ENCODE measurements at regions not wholly inside any gene's neighbourhood (a gene's known extent, or its start where the extent isn't known, plus 50 kb on each side); places are given as distances from the start of the nearest gene placed in this dataset.

DNA sequence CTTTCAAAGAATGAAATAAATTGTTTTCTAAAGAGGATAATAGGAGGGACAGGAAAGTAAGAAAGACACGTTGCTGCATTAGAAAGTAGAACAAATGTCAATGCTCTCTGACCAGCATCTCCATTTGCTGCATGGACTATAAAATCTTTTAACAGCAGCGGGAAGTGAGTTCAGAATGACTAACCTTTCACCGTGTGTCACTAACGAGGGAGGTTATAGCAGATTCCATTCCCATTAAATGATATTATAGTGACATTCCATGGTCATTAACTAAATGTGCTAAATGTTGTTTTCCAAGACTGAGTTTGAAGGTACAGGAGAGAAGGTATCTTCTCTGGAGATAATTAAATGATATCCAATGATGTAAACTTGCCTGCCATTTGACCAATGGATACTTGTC, 127.1 kb upstream of the HS3ST3A1 start (continued):
- TF ChIP-seq, protein P1, sequence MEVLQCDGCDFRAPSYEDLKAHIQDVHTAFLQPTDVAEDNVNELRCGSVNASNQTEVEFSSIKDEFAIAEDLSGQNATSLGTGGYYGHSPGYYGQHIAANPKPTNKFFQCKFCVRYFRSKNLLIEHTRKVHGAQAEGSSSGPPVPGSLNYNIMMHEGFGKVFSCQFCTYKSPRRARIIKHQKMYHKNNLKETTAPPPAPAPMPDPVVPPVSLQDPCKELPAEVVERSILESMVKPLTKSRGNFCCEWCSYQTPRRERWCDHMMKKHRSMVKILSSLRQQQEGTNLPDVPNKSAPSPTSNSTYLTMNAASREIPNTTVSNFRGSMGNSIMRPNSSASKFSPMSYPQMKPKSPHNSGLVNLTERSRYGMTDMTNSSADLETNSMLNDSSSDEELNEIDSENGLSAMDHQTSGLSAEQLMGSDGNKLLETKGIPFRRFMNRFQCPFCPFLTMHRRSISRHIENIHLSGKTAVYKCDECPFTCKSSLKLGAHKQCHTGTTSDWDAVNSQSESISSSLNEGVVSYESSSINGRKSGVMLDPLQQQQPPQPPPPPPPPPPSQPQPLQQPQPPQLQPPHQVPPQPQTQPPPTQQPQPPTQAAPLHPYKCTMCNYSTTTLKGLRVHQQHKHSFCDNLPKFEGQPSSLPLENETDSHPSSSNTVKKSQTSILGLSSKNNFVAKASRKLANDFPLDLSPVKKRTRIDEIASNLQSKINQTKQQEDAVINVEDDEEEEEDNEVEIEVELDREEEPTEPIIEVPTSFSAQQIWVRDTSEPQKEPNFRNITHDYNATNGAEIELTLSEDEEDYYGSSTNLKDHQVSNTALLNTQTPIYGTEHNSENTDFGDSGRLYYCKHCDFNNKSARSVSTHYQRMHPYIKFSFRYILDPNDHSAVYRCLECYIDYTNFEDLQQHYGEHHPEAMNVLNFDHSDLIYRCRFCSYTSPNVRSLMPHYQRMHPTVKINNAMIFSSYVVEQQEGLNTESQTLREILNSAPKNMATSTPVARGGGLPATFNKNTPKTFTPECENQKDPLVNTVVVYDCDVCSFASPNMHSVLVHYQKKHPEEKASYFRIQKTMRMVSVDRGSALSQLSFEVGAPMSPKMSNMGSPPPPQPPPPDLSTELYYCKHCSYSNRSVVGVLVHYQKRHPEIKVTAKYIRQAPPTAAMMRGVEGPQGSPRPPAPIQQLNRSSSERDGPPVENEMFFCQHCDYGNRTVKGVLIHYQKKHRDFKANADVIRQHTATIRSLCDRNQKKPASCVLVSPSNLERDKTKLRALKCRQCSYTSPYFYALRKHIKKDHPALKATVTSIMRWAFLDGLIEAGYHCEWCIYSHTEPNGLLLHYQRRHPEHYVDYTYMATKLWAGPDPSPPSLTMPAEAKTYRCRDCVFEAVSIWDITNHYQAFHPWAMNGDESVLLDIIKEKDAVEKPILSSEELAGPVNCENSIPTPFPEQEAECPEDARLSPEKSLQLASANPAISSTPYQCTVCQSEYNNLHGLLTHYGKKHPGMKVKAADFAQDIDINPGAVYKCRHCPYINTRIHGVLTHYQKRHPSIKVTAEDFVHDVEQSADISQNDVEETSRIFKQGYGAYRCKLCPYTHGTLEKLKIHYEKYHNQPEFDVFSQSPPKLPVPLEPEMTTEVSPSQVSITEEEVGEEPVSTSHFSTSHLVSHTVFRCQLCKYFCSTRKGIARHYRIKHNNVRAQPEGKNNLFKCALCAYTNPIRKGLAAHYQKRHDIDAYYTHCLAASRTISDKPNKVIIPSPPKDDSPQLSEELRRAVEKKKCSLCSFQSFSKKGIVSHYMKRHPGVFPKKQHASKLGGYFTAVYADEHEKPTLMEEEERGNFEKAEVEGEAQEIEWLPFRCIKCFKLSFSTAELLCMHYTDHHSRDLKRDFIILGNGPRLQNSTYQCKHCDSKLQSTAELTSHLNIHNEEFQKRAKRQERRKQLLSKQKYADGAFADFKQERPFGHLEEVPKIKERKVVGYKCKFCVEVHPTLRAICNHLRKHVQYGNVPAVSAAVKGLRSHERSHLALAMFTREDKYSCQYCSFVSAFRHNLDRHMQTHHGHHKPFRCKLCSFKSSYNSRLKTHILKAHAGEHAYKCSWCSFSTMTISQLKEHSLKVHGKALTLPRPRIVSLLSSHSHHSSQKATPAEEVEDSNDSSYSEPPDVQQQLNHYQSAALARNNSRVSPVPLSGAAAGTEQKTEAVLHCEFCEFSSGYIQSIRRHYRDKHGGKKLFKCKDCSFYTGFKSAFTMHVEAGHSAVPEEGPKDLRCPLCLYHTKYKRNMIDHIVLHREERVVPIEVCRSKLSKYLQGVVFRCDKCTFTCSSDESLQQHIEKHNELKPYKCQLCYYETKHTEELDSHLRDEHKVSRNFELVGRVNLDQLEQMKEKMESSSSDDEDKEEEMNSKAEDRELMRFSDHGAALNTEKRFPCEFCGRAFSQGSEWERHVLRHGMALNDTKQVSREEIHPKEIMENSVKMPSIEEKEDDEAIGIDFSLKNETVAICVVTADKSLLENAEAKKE (CRISPR knock-in tag; IDR thresholded peaks at IDR 0.05), result no peak
- TF ChIP-seq, protein P2, sequence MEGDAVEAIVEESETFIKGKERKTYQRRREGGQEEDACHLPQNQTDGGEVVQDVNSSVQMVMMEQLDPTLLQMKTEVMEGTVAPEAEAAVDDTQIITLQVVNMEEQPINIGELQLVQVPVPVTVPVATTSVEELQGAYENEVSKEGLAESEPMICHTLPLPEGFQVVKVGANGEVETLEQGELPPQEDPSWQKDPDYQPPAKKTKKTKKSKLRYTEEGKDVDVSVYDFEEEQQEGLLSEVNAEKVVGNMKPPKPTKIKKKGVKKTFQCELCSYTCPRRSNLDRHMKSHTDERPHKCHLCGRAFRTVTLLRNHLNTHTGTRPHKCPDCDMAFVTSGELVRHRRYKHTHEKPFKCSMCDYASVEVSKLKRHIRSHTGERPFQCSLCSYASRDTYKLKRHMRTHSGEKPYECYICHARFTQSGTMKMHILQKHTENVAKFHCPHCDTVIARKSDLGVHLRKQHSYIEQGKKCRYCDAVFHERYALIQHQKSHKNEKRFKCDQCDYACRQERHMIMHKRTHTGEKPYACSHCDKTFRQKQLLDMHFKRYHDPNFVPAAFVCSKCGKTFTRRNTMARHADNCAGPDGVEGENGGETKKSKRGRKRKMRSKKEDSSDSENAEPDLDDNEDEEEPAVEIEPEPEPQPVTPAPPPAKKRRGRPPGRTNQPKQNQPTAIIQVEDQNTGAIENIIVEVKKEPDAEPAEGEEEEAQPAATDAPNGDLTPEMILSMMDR (conservative IDR thresholded peaks at IDR 0.05; ENCODE audit: low read depth in 2 of 2), result no peak
- TF ChIP-seq STAT1 (IDR thresholded peaks at IDR 0.05; ENCODE audit: unreplicated experiment) (no peak), CREB1 (CRISPR knock-in tag; IDR thresholded peaks at IDR 0.05; ENCODE audit: low read depth) (no peak)

DNA sequence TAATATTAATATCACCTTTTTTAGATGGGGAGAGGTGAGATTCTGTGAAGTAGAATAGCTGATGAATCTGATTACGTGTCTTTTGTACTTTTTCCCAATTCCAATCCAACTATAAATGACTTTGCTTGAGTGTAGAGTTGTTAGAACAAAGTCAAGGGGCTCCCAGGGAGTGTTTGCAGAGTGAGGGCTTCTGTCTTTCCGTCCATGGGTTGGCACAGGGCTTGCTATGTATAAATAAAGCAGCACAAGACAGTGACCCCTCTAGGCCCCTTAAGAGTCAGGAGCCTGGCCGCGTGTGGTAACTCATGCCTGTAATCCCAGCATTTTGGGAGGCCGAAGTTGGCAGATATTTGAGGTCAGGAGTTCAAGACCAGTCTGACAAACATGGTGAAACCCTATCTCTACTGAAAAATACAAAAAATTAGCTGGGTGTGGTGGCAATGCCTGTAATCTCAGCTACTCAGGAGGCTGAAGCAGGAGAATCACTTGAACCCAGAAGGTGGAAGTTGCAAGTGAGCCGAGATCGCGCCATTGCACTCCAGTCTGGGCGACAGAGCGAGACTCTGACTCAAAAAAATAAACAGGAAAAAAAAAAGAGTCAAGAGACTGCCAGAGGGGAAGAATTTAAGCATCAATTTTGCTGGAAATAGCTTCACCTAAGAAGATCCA, 127.9 kb upstream of the HS3ST3A1 start:
- Histone ChIP-seq H3K4me2 (no peak overlapping the region), H3K4me3 (no peak overlapping the region), H3K27ac (ENCODE audit: low read depth) (no peak overlapping the region), H2AFZ (no peak overlapping the region), H3K27me3 (ENCODE audit: insufficient read depth) (no peaks in the 10 kb centered on the region), H3K36me3 (ENCODE audit: insufficient read depth) (no peaks in the 10 kb centered on the region), H3K79me2 (replicated peaks; ENCODE audit: insufficient read depth) (no peaks in the 10 kb centered on the region), H3K4me1 (ENCODE audit: insufficient read depth) (no peaks in the 10 kb centered on the region), H4K20me1 (replicated peaks; ENCODE audit: insufficient read depth) (no peaks in the 10 kb centered on the region), H3K9me2 (ENCODE audit: insufficient read depth) (0 out of 2 replicates have a peak, but pooled peaks cover 10% of the 10 kb centered on the region), H3F3A (replicated peaks; ENCODE audit: low read depth) (no peaks in the 10 kb centered on the region)
- no peak for DNase-seq (ENCODE audit: low spot score)
- Mint-ChIP-seq H3K9me3 (peaks cover 24% of the 10 kb centered on the region), H3K27ac (no peak overlapping the region), H3K4me3 (no peak overlapping the region), H3K4me1 (no peaks in the 10 kb centered on the region), H3K36me3 (ENCODE audit: low read depth) (peaks cover 13% of the 10 kb centered on the region), H3K27me3 (ENCODE audit: insufficient read depth, low read depth, poor library complexity) (peaks cover 2% of the 10 kb centered on the region)
- ATAC-seq, result no peak
- TF ChIP-seq JUNB (IDR thresholded peaks at IDR 0.05; ENCODE audit: unreplicated experiment), result no peak
- TF ChIP-seq, protein P3, sequence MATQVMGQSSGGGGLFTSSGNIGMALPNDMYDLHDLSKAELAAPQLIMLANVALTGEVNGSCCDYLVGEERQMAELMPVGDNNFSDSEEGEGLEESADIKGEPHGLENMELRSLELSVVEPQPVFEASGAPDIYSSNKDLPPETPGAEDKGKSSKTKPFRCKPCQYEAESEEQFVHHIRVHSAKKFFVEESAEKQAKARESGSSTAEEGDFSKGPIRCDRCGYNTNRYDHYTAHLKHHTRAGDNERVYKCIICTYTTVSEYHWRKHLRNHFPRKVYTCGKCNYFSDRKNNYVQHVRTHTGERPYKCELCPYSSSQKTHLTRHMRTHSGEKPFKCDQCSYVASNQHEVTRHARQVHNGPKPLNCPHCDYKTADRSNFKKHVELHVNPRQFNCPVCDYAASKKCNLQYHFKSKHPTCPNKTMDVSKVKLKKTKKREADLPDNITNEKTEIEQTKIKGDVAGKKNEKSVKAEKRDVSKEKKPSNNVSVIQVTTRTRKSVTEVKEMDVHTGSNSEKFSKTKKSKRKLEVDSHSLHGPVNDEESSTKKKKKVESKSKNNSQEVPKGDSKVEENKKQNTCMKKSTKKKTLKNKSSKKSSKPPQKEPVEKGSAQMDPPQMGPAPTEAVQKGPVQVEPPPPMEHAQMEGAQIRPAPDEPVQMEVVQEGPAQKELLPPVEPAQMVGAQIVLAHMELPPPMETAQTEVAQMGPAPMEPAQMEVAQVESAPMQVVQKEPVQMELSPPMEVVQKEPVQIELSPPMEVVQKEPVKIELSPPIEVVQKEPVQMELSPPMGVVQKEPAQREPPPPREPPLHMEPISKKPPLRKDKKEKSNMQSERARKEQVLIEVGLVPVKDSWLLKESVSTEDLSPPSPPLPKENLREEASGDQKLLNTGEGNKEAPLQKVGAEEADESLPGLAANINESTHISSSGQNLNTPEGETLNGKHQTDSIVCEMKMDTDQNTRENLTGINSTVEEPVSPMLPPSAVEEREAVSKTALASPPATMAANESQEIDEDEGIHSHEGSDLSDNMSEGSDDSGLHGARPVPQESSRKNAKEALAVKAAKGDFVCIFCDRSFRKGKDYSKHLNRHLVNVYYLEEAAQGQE (IDR thresholded peaks at IDR 0.05; ENCODE audit: unreplicated experiment), result no peak
- TF ChIP-seq, protein P2 (conservative IDR thresholded peaks at IDR 0.05; ENCODE audit: low read depth in 2 of 2), result no peak
- TF ChIP-seq CREB1 (CRISPR knock-in tag; IDR thresholded peaks at IDR 0.05; ENCODE audit: low read depth), result no peak
- TF ChIP-seq EZH2phosphoT487 (IDR thresholded peaks at IDR 0.05; ENCODE audit: unreplicated experiment), result no peak
- no peak for TF ChIP-seq NANOG (IDR thresholded peaks at IDR 0.05; ENCODE audit: borderline replicate concordance)
- TF ChIP-seq, protein P4, sequence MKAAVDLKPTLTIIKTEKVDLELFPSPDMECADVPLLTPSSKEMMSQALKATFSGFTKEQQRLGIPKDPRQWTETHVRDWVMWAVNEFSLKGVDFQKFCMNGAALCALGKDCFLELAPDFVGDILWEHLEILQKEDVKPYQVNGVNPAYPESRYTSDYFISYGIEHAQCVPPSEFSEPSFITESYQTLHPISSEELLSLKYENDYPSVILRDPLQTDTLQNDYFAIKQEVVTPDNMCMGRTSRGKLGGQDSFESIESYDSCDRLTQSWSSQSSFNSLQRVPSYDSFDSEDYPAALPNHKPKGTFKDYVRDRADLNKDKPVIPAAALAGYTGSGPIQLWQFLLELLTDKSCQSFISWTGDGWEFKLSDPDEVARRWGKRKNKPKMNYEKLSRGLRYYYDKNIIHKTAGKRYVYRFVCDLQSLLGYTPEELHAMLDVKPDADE (IDR thresholded peaks at IDR 0.05), result no peak

Measured in GM23338 (cell line).